ENCODE measurements at regions not wholly inside any gene's neighbourhood (a gene's known extent, or its start where the extent isn't known, plus 50 kb on each side); places are given as distances from the start of the nearest gene placed in this dataset.
A peak's percentile ranks its signal among the peaks of the same experiment; 100 is the strongest.
"Not testable (repeated sequence)": the region's sequence is repeated elsewhere in the genome, so short reads cannot be mapped to it uniquely, and the experiment has no call there.

DNA sequence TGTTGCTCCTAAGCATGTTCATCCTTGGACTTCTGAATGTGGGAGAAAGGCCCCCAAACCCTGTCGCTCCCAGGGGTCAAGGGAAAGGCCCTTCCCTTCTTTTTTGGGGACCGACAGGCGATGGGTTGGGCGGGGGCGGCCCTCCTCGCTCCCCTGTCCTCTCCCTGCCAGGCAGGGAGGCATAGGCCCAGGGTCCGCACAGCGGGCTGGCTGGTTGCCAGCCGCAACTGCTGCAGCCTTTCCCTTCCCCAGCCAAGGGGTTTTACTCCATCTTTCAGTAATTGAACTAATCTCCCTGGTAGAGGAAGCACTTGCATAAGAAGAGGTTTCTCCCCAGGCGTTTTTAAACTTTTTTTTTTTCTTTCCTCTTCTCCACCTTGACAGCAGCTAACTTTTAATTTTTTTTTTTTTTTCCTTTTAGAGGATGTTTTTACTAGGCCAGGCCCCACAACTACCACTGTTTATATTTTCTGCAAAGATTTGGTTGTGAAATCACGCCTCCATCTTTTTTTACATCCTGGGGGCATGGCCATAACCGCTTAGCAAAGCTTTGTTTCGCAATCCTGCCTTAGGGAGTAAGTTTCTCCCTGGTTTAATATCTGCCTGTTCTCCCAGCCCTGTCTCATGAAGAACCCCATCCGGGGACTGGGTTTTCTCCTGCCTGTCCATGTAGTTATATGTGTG lies 216.9 kb upstream of the ZNF608 start:
- peak; percentile 89 for DNase-seq (ENCODE audit: low read depth)

- not testable (repeated sequence) for DNase-seq (ENCODE audit: low read depth)
These were observed 220.3 kb upstream of the ZNF608 start for GRCh38 chr5:124966741-124967140.

GRCh38 chr5:124970381-124970780 lies 223.9 kb upstream of the ZNF608 start:
- not testable (repeated sequence) for DNase-seq (ENCODE audit: low read depth)

- DNase-seq (ENCODE audit: low read depth): no peak
These were observed 226.3 kb upstream of the ZNF608 start for GRCh38 chr5:124972703-124973102.

DNA sequence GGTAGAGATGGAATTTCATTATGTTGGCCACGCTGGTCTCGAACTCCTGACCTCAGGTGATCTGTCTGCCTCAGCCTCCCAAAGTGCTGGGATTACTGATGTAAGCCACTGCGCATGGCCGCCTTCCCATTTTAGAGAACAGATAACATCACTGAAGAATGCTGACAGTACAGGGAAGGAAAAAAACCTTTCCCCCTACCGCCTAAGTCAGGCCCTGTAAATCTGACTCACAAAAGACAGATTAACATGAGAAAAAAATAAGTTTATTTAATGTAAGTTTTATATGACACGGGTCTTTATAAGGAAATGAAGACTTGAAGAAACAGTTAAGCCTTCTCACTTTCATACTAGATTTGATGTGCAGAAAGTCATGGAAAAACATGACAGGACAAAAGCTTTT lies 227.2 kb upstream of the ZNF608 start:
- no peak for DNase-seq (ENCODE audit: low read depth)

GRCh38 chr5:124976086-124976485 lies 229.6 kb upstream of the ZNF608 start:
- DNase-seq (ENCODE audit: low read depth): no peak

- DNase-seq (ENCODE audit: low read depth): no peak
These were observed 232.8 kb upstream of the ZNF608 start for GRCh38 chr5:124979251-124979650.

- no peak for DNase-seq (ENCODE audit: low read depth)
These were observed 233.9 kb upstream of the ZNF608 start for GRCh38 chr5:124980163-124980941.

GRCh38 chr5:124981901-124982300 lies 235.5 kb upstream of the ZNF608 start:
- DNase-seq (ENCODE audit: low read depth): no peak

DNA sequence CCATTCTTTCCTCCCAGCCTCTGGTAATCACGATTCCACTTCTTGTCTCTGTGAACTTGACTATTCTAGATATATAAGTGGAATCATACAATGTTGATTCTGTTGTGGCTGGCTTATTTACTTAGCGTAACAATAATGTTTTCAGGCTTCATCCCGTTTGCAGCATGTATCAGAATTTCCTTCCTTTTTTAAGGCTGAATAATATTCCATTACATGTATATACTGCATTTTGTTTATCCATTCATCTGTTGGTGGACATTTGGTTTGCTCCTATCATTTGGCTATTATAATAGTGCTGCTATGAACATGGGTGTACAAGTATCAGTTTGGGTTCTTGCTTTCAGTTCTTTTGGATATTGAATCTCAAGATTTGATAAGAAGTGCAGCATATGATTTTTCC lies 239.7 kb upstream of the ZNF608 start:
- DNase-seq (ENCODE audit: low read depth): no peak

DNA sequence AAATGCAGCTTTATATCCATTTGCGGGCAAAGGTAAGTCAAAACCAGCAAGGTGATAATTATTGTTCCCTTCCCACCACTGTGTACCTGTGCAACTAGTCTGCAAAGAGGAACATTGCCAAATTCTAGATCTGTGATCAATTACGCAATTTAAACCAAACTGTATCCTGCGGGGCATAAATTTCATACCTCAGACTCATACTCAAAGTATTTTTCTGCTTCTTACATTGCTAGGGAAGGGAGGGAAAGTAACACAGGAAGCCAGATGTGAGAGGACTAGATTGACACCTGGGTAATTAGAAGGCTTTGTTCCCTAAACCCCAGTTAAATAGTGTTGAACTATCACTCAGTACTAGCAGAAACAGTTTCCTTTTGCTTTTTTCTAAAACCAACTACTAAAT lies 240.2 kb upstream of the ZNF608 start:
- DNase-seq (ENCODE audit: low read depth): no peak

DNA sequence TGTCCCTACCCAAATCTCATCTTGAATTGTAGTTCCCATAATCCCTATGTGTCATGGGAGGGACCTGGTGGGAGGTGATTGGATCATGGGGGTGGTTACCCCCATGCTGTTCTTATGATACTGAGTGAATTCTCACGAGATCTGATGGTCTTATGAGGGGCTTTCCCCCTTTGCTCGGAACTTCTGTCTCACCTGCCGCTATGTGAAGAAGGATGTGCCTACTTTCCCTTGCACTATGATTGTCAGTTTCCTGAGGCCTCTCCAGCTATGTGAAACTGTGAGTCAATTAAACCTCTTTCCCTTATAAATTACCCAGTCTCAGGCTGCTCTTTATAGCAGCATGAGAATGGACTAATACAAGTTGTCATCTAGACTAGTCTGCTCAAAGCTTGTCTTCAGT lies 241.3 kb upstream of the ZNF608 start:
- not testable (repeated sequence) for DNase-seq (ENCODE audit: low read depth)

GRCh38 chr5:124990723-124991122 lies 244.3 kb upstream of the ZNF608 start:
- DNase-seq (ENCODE audit: low read depth): no peak

DNA sequence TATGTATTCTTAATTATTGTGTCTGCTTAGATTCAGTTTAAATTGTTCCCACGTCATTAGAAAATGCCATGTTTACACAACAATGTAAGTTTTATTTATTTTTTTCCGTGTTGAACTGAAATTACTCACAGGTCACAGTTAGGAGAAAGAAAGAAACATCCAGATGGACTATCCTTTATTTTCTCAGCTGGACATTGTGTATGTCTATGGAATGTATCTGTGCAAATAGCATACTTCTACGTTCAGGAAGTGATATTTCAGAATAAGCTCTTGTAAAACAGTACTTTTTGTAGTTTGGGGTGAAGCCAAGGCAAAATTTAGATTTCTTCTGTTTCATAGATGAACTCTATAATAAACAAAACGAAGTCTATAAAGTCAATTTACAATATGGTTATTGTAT lies 249.0 kb upstream of the ZNF608 start:
- no peak for DNase-seq (ENCODE audit: low read depth)

- no peak for DNase-seq (ENCODE audit: low read depth)
These were observed 249.8 kb upstream of the ZNF608 start for GRCh38 chr5:124996023-124996763.

GRCh38 chr5:124996764-124997077 lies 250.3 kb upstream of the ZNF608 start:
- DNase-seq (ENCODE audit: low read depth): no peak

DNA sequence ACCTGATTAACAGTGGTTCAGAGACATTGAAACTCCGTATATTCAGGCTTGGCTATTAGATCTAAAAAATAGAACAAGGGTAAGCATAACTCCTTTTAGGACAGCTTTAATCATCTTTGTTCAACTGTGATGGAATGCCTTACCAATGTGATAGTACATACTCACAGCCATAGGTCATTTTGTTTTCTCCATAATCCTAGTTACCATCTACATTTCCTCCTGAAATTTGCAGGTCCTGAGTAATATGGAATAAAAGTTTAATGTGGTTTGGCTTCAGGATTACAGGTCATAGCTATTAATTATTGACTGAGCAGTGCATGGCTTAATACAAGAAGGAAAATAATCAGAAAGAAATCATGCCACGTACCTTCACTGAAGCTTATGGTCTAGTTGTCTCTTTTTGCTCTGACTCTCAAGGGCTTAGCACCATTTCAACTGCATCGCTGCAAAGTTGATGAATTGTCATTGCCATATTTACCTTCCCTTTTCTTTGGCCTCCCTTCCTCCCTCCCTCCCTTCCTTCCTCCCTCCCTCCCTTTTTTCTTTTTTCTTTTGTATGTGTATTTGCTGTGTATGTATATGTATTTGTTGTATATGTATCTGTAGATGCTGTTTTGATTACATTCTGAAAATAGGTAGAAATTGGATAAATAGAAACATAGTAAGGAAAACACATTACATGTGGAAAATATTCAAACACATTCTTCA lies 250.9 kb upstream of the ZNF608 start:
- DNase-seq (ENCODE audit: low read depth): no peak

GRCh38 chr5:124998520-124998919 lies 252.1 kb upstream of the ZNF608 start:
- DNase-seq (ENCODE audit: low read depth): no peak

DNA sequence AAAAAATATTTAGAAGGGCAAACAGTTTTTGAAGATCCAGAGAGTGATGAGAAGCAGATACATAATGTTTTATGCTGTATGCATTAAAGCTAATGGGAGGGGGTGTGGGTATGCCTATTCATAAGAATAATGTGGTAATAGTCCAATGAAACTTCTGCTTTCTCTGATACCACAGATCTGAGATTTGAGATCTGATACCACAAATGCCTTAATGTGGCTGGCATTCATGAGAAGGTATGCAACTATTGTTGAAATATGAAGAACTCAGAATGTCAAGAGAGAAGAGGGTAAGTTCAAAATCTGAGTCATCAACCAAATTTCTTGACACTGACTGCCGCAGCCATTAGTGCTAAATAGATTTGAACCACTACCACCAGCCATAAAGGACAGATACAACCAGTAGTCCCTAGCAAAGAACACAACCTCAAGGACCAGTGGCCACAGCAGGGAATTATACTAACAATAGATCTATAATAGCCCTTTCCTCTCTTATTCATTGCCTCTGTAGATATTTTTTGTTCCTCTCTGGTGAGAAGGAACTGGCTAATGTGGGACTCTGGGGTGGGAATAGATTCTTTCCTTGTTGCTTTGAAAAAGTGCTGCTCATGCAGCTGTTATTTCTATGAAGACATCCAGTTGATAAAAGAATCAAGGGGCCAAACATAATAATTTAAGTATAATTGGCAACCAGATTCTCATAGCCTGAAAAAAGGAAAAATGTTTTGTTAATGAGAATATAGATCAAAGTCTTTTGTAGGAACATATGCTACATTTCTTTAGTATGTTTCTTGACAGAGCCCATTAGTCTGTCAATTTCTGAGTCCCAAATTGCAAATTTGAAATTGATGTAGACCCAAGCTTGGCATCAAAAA lies 256.5 kb upstream of the ZNF608 start:
- DNase-seq (ENCODE audit: low read depth): no peak

- no peak for DNase-seq (ENCODE audit: low read depth)
These were observed 257.6 kb upstream of the ZNF608 start for GRCh38 chr5:125004009-125004408.

- DNase-seq (ENCODE audit: low read depth): no peak
These were observed 258.8 kb upstream of the ZNF608 start for GRCh38 chr5:125005266-125005665.

All from fibroblast of the conjunctiva (primary cell).